ENCODE measurements at regions not wholly inside any gene's neighbourhood (a gene's known extent, or its start where the extent isn't known, plus 50 kb on each side); places are given as distances from the start of the nearest gene placed in this dataset.

DNA sequence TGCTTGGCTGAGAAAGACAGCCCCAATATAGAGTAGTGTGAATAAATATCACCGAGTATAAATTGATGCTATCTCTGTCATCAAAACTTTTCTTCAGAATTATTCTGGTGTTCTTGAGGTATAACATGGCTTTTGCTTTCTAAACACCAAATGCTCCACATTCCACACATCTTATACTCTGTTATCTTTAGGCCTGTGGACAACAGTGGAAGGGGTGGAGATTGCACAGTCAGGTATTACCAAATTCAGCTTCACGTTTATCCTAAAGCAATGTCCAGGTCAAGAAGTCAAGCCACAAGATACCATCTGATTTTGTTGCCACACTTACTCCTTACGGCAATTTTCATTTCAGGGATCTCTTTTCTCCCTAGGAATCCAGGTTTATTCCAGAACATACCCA lies 394.8 kb downstream of the SI start:
- no peak for TF ChIP-seq FOXM1 (IDR thresholded peaks at IDR 0.05; ENCODE audit: borderline replicate concordance, low read depth)
- TF ChIP-seq TAF1 (IDR thresholded peaks at IDR 0.05; ENCODE audit: low read depth): no peak
- no peak for TF ChIP-seq TCF12 (IDR thresholded peaks at IDR 0.05; ENCODE audit: low read depth)
- no peak for TF ChIP-seq EP300 (IDR thresholded peaks at IDR 0.05; ENCODE audit: borderline replicate concordance)
- TF ChIP-seq RAD21 (IDR thresholded peaks at IDR 0.05; ENCODE audit: low read depth): no peak
- no peak for TF ChIP-seq NFIC (IDR thresholded peaks at IDR 0.05)
- TF ChIP-seq ZBTB7A (IDR thresholded peaks at IDR 0.05; ENCODE audit: low read depth): no peak
- no peak for TF ChIP-seq CEBPB (IDR thresholded peaks at IDR 0.05)
- TF ChIP-seq, protein P1, sequence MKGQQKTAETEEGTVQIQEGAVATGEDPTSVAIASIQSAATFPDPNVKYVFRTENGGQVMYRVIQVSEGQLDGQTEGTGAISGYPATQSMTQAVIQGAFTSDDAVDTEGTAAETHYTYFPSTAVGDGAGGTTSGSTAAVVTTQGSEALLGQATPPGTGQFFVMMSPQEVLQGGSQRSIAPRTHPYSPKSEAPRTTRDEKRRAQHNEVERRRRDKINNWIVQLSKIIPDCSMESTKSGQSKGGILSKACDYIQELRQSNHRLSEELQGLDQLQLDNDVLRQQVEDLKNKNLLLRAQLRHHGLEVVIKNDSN (IDR thresholded peaks at IDR 0.05): no peak
- no peak for TF ChIP-seq CREB1 (IDR thresholded peaks at IDR 0.05; ENCODE audit: low read depth)
- TF ChIP-seq YY1 (IDR thresholded peaks at IDR 0.05; ENCODE audit: low read depth): no peak
- TF ChIP-seq, protein P2, sequence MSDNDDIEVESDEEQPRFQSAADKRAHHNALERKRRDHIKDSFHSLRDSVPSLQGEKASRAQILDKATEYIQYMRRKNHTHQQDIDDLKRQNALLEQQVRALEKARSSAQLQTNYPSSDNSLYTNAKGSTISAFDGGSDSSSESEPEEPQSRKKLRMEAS (IDR thresholded peaks at IDR 0.05): no peak
- TF ChIP-seq, protein P3, sequence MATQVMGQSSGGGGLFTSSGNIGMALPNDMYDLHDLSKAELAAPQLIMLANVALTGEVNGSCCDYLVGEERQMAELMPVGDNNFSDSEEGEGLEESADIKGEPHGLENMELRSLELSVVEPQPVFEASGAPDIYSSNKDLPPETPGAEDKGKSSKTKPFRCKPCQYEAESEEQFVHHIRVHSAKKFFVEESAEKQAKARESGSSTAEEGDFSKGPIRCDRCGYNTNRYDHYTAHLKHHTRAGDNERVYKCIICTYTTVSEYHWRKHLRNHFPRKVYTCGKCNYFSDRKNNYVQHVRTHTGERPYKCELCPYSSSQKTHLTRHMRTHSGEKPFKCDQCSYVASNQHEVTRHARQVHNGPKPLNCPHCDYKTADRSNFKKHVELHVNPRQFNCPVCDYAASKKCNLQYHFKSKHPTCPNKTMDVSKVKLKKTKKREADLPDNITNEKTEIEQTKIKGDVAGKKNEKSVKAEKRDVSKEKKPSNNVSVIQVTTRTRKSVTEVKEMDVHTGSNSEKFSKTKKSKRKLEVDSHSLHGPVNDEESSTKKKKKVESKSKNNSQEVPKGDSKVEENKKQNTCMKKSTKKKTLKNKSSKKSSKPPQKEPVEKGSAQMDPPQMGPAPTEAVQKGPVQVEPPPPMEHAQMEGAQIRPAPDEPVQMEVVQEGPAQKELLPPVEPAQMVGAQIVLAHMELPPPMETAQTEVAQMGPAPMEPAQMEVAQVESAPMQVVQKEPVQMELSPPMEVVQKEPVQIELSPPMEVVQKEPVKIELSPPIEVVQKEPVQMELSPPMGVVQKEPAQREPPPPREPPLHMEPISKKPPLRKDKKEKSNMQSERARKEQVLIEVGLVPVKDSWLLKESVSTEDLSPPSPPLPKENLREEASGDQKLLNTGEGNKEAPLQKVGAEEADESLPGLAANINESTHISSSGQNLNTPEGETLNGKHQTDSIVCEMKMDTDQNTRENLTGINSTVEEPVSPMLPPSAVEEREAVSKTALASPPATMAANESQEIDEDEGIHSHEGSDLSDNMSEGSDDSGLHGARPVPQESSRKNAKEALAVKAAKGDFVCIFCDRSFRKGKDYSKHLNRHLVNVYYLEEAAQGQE (IDR thresholded peaks at IDR 0.05; ENCODE audit: low read depth): no peak
- no peak for TF ChIP-seq TEAD4 (IDR thresholded peaks at IDR 0.05)
- no peak for TF ChIP-seq EGR1 (IDR thresholded peaks at IDR 0.05)

DNA sequence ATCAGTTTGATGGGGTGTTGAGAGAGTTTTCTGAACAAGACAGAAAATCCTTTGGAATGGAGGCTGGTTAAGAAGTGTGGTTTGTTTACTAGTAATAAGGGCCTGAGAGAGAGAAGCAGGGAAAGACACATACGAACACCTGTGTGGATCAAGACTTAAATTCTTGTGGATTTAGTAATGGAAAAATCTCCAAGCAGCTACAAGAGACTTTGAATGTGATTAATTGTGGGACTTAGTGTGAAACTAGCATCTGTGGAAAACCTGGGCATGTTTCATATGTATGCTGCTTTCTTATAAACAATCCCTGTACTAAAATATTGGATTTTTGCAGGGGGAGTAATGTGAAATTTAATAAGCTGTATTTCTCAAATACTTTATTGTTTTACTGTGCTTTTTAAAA lies 399.1 kb downstream of the SI start:
- TF ChIP-seq YY1 (IDR thresholded peaks at IDR 0.05; ENCODE audit: low read depth) (no peak), ZBTB7A (IDR thresholded peaks at IDR 0.05; ENCODE audit: low read depth) (no peak), EP300 (IDR thresholded peaks at IDR 0.05; ENCODE audit: borderline replicate concordance) (no peak), NFIC (IDR thresholded peaks at IDR 0.05) (no peak), CEBPB (IDR thresholded peaks at IDR 0.05) (no peak), TCF12 (IDR thresholded peaks at IDR 0.05; ENCODE audit: low read depth) (no peak), TEAD4 (IDR thresholded peaks at IDR 0.05) (no peak), TAF1 (IDR thresholded peaks at IDR 0.05; ENCODE audit: low read depth) (no peak), FOXM1 (IDR thresholded peaks at IDR 0.05; ENCODE audit: borderline replicate concordance, low read depth) (no peak), RAD21 (IDR thresholded peaks at IDR 0.05; ENCODE audit: low read depth) (no peak), EGR1 (IDR thresholded peaks at IDR 0.05) (no peak), CREB1 (IDR thresholded peaks at IDR 0.05; ENCODE audit: low read depth) (no peak)
- TF ChIP-seq, protein P3 (IDR thresholded peaks at IDR 0.05; ENCODE audit: low read depth): no peak
- TF ChIP-seq, protein P1 (IDR thresholded peaks at IDR 0.05): no peak
- TF ChIP-seq, protein P2 (IDR thresholded peaks at IDR 0.05): no peak

DNA sequence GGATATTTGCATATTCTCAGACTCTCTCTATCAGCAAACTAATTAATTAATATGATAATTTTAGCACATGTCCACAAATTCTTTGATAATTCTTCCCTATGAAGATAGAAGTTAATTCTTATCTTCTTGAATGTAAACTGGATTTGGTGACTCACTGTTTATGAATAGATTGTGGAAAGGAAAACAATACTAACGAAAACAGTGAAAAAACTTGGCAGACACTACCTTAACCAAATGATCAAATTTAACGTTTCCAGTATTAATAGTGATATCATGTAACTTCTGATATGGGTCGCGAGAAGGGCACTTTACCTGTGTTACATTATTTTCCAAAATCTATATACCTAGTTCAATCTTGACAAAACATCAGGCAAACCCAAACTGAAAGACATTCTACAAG lies 401.0 kb downstream of the SI start:
- TF ChIP-seq TCF12 (IDR thresholded peaks at IDR 0.05; ENCODE audit: low read depth): no peak
- no peak for TF ChIP-seq NFIC (IDR thresholded peaks at IDR 0.05)
- TF ChIP-seq FOXM1 (IDR thresholded peaks at IDR 0.05; ENCODE audit: borderline replicate concordance, low read depth): no peak
- TF ChIP-seq, protein P3 (IDR thresholded peaks at IDR 0.05; ENCODE audit: low read depth): no peak
- TF ChIP-seq ZBTB7A (IDR thresholded peaks at IDR 0.05; ENCODE audit: low read depth): no peak

DNA sequence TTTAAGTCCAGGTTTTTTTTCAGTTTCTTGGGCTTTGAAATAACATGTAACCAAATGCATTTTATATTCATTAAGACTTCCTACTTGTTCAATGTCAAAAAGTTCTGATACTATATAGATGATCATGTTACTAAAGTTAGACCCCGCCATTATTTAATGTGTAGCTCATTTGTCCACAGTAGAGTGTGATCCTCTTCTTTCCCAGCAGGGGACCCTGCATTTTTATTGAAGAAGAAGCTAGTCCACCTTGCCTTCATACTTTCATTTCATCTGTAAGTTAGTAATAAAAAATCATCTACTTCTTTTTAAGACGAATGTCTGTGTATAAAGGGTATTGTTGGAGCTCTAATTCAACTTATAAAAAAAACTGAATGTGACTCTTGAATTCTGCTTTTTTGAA lies 404.6 kb downstream of the SI start:
- TF ChIP-seq FOXM1 (IDR thresholded peaks at IDR 0.05; ENCODE audit: borderline replicate concordance, low read depth) (no peak), TAF1 (IDR thresholded peaks at IDR 0.05; ENCODE audit: low read depth) (no peak), ZBTB7A (IDR thresholded peaks at IDR 0.05; ENCODE audit: low read depth) (no peak), TEAD4 (IDR thresholded peaks at IDR 0.05) (no peak), CREB1 (IDR thresholded peaks at IDR 0.05; ENCODE audit: low read depth) (no peak)
- TF ChIP-seq, protein P3 (IDR thresholded peaks at IDR 0.05; ENCODE audit: low read depth): no peak
